ENCODE measurements at regions not wholly inside any gene's neighbourhood (a gene's known extent, or its start where the extent isn't known, plus 50 kb on each side); places are given as distances from the start of the nearest gene placed in this dataset.

- TF ChIP-seq CTCF (IDR thresholded peaks at IDR 0.05) (no peak), POLR2A (IDR thresholded peaks at IDR 0.05) (no peak)
- H3K4me3 ChIP-seq (ENCODE audit: low read depth, poor library complexity, severe bottlenecking) = no peak overlapping the region
- intact Hi-C loops (cut with DNase I; ENCODE audit: low total_unique reads) = no loop called here
- WGBS, 2 donors = 87% methylated on average over 15 of the region's 15 CpGs
- no peak for DNase-seq (ENCODE audit: low spot score in 2 of 2)
These were observed 81.6 kb upstream of the MC3R start for GRCh38 chr20:56166781-56167465.

- DNase-seq (ENCODE audit: low spot score in 2 of 2) = no peak
- TF ChIP-seq CTCF (IDR thresholded peaks at IDR 0.05) (no peak), POLR2A (IDR thresholded peaks at IDR 0.05) (no peak)
- 57 to 67% methylated on average over 6 of the region's 6 CpGs for WGBS, 2 donors
- intact Hi-C loops (cut with DNase I; ENCODE audit: low total_unique reads) = no loop called here
- no peak overlapping the region for H3K4me3 ChIP-seq (ENCODE audit: low read depth, poor library complexity, severe bottlenecking)
These were observed 77.2 kb upstream of the MC3R start for GRCh38 chr20:56171087-56172012.

GRCh38 chr20:56173438-56173837, 75.1 kb upstream of the MC3R start:
- WGBS, 2 donors = 70 to 71% methylated on average over 5 of the region's 5 CpGs
- TF ChIP-seq CTCF (IDR thresholded peaks at IDR 0.05) (no peak), POLR2A (IDR thresholded peaks at IDR 0.05) (no peak)
- no peak for DNase-seq (ENCODE audit: low spot score in 2 of 2)
- intact Hi-C loops (cut with DNase I; ENCODE audit: low total_unique reads) = no loop called here
- H3K4me3 ChIP-seq (ENCODE audit: low read depth, poor library complexity, severe bottlenecking) = no peak overlapping the region

GRCh38 chr20:56174416-56174815, 74.1 kb upstream of the MC3R start:
- DNase-seq (ENCODE audit: low spot score in 2 of 2) = no peak
- TF ChIP-seq POLR2A (IDR thresholded peaks at IDR 0.05) (no peak), CTCF (IDR thresholded peaks at IDR 0.05) (no peak)
- 78 to 83% methylated on average over 3 of the region's 3 CpGs for WGBS, 2 donors
- intact Hi-C loops (cut with DNase I; ENCODE audit: low total_unique reads) = no loop called here
- H3K4me3 ChIP-seq (ENCODE audit: low read depth, poor library complexity, severe bottlenecking) = no peak overlapping the region

- intact Hi-C loops (cut with DNase I; ENCODE audit: low total_unique reads) = no loop called here
- TF ChIP-seq POLR2A (IDR thresholded peaks at IDR 0.05) (no peak), CTCF (IDR thresholded peaks at IDR 0.05) (no peak)
- 80 to 86% methylated on average over 3 of the region's 3 CpGs for WGBS, 2 donors
These were observed 72.6 kb upstream of the MC3R start for GRCh38 chr20:56175884-56176283.

More at GRCh38 chr20:56175884-56176283, 72.6 kb upstream of the MC3R start:
- DNase-seq (ENCODE audit: low spot score in 2 of 2) = no peak
- no peak overlapping the region for H3K4me3 ChIP-seq (ENCODE audit: low read depth, poor library complexity, severe bottlenecking)

Measured in lower leg skin (tissue), 4 donors.